NOMO-1 treated with DMSO at 0.1 percent for 48 hours (cell line): ENCODE measurements at regions not wholly inside any gene's neighbourhood (a gene's known extent, or its start where the extent isn't known, plus 50 kb on each side); places are given as distances from the start of the nearest gene placed in this dataset.
A peak's percentile ranks its signal among the peaks of the same experiment; 100 is the strongest.
"Not testable (repeated sequence)": the region's sequence is repeated elsewhere in the genome, so short reads cannot be mapped to it uniquely, and the experiment has no call there.

Experiments
- DNase-seq: peaks from one replicate; lab custom pipeline; 2025; ENCODE audit not compliant: unreplicated experiment; lab: John Stamatoyannopoulos, UW

- no peak for DNase-seq
Observed at GRCh38 chr1:163472651-163473248, 151.0 kb downstream of the NUF2 start.

GRCh38 chr1:163477276-163477830 is 155.6 kb downstream of the NUF2 start:
- DNase-seq = no peak

GRCh38 chr1:163498391-163499330 is 176.9 kb downstream of the NUF2 start:
- not testable (repeated sequence) for DNase-seq

GRCh38 chr1:163504331-163504978 is 182.7 kb downstream of the NUF2 start:
- DNase-seq = no peak

GRCh38 chr1:163509114-163509513 is 187.4 kb downstream of the NUF2 start:
- DNase-seq = no peak

GRCh38 chr1:163512349-163512989 is 190.7 kb downstream of the NUF2 start:
- DNase-seq = no peak

GRCh38 chr1:163523375-163524029 is 201.7 kb downstream of the NUF2 start:
- DNase-seq = no peak

GRCh38 chr1:163528710-163529348 is 207.1 kb downstream of the NUF2 start:
- DNase-seq = peak; percentile 2

- no peak for DNase-seq
Observed at GRCh38 chr1:163531345-163531744, 209.6 kb downstream of the NUF2 start.

GRCh38 chr1:163535401-163535800 is 213.6 kb downstream of the NUF2 start:
- DNase-seq = no peak

- DNase-seq = no peak
Observed at GRCh38 chr1:163535807-163536206, 214.1 kb downstream of the NUF2 start.

GRCh38 chr1:163537809-163538208 is 216.1 kb downstream of the NUF2 start:
- no peak for DNase-seq

GRCh38 chr1:163538667-163539066 is 216.9 kb downstream of the NUF2 start:
- no peak for DNase-seq

GRCh38 chr1:163540727-163541126 is 219.0 kb downstream of the NUF2 start:
- DNase-seq = no peak

GRCh38 chr1:163544441-163544840 is 222.7 kb downstream of the NUF2 start:
- peak; percentile 1 for DNase-seq

GRCh38 chr1:163558162-163558561 is 236.4 kb downstream of the NUF2 start:
- DNase-seq = no peak

- no peak for DNase-seq
Observed at GRCh38 chr1:163561580-163562295, 240.0 kb downstream of the NUF2 start.

- no peak for DNase-seq
Observed at GRCh38 chr1:163562355-163562754, 240.6 kb downstream of the NUF2 start.

- DNase-seq = no peak
Observed at GRCh38 chr1:163565166-163565565, 243.4 kb downstream of the NUF2 start.
